SH-SY5Y (cell line): ENCODE measurements at regions not wholly inside any gene's neighbourhood (a gene's known extent, or its start where the extent isn't known, plus 50 kb on each side); places are given as distances from the start of the nearest gene placed in this dataset.

Experiments
- GATA2 ChIP-seq: IDR thresholded peaks from 2 replicates; pipeline ENCODE4 v1.6.1; 2011; ENCODE audit warnings: mild to moderate bottlenecking, low read depth, low read length
- GATA3 ChIP-seq: IDR thresholded peaks from 2 replicates; pipeline ENCODE4 v1.6.1; 2011; ENCODE audit warnings: low read depth, mild to moderate bottlenecking, low read length, moderate library complexity

GRCh38 chr3:159739166-159739565 is 249.5 kb upstream of the IL12A start:
- TF ChIP-seq GATA3 (no peak), GATA2 (no peak)
